ENCODE measurements at regions not wholly inside any gene's neighbourhood (a gene's known extent, or its start where the extent isn't known, plus 50 kb on each side); places are given as distances from the start of the nearest gene placed in this dataset.
"Not testable (repeated sequence)": the region's sequence is repeated elsewhere in the genome, so short reads cannot be mapped to it uniquely, and the experiment has no call there.

DNA sequence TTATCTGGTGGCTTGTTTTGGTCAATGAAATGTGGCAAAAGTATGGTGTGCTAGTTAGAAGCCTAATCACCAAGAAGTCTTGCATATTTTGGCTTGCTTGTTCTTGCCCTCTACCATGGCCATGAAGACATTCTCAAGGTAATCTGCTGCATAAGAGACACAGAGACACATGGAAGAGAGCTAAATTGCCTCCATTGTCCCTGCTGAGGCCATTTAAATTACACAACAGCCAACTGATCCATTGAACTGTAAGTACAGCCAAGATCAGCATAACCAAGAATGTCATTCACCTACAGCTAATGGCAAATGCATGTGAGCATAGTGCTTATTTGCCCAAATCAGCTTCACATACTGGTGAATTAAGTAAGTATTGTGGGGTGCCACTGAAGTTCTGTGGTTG, 603.8 kb downstream of the FRK start:
- no peak for DNase-seq (ENCODE audit: low read depth)

DNA sequence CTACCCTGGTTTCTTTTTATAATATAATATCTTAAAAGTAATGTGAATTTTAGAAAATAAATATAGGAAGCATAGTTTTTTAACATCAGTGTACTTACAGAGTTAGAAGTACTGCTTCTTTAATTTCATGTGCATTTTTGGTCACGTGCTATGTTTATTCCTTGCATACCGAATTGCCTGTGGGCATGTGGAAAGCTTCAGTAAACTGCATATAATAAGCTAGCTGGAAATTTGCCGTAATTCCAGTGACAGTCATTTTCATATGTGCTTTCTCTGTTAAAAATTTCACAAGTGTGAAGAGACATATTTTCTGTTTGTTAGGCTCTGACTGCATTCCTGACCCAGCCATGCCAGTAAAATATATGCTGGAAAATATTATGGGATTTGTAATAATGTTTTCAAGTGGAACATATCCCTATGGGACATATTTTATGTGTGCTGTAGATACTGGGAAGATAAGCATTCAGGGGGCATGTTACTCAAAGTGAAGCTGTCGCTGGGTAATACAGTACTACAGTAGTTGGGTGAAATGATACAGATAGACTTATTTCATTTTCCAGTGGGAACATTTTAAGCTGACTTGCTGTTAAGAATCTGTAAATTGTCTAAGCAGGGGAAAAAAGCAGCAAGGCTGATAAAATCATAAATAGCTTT, 616.7 kb downstream of the FRK start:
- no peak for DNase-seq (ENCODE audit: low read depth)

DNA sequence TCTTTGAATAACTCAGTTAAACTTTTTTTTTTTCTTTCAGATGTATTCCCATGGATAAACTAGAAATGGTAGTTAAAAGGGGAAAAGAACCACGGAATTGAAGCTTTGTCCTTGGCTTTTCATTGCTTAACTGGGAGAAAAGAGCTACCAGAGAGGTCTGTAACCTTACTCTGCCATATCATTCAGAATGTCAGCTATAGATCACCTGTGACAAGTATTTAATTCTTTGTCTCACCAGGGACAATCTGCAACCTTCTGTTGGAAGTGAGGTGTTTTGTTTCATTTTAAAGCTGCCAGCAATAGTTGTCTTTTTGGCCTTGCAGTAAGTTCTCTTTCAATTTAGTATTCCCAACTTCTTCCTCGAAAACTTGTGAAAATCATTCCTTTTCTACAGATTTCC, 618.4 kb downstream of the FRK start:
- no peak for DNase-seq (ENCODE audit: low read depth)

DNA sequence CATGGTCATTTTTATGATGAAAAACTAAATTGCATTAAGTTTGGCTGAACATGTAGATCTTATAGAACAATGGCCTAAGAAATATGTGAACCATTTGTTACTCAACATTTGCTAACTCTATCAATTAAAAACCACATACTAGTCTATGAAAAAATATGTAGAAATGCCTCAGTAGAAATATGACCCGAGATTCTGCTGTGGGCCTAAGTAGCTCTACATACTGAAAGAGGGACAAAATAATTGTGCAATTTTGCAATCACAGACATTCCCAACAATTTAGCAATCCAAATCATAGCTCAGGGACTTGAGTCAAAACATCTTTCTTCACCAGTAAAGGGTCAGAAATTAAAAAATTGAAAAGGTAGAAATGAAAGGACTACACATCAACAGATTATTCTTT, 619.0 kb downstream of the FRK start:
- DNase-seq (ENCODE audit: low read depth), result no peak

DNA sequence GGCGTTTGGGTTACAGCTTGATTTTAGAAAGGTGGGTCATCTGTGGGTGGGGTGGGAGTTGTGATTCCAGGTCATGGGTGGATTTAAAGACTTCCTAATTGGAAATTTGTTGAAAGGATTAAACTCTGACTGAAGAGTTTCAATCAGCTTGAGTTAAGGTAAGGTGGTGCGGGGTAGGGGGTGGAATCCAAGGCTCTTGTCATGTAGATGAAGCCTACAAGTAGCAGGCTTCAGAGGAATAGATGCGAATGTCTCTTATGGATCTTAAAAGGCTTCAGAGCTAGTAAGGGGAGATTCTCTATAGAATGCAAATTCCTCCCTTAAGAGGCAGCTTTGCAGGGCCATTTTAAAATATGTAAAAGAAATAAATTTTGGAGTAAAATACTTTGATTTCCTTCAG, 645.3 kb downstream of the FRK start:
- no peak for DNase-seq (ENCODE audit: low read depth)

DNA sequence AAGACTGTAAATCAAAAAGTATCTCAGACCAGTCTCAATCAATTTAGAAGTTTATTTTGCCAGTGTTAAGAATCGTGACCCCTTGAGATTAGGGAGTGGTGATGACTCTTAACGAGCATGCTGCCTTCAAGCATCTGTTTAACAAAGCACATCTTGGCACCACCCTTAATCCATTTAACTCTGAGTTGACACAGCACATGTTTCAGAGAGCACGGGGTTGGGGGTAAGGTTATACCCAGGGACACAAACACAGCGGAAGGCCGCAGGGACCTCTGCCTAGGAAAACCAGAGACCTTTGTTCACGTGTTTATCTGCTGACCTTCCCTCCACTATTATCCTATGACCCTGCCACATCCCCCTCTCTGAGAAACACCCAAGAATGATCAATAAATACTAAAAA, 645.8 kb downstream of the FRK start:
- DNase-seq (ENCODE audit: low read depth), result not testable (repeated sequence)

DNA sequence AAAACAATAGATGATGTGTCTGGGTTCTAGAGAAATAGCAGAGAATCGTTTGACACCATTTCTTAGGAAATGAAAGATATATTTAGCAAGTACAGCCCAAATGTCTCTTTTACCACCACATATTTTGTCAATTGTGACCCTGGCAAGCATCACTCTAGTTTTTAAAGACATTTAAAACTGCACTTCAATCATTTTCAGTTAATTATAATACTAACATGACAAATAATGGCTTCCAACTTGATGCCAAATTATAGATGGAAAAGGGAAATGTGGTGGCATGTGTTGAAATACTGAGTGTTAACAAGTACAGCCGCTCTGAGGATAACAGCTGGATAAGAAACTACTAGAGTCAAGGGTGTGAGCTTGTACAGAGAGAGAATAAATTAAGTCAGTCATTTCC, 648.9 kb downstream of the FRK start:
- DNase-seq (ENCODE audit: low read depth), result no peak

DNA sequence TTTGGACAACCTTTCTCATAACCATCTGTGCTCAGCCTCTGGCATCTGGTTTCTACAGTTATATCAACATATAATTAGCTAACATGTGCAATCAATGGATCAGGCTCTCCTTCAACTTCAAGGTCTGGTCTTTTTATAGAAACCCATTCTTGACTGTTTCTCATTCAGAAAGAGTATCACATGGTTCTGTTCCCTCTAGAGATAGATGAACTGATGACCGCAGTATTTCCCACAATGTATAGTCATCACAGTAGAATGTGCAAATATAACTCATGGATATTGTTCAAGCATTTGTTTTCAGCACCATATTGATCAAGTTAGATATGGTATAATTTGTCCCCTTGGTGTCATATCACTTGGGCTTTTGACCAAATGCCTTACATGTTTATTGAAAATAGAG, 656.2 kb downstream of the FRK start:
- peak; percentile 50 for DNase-seq (ENCODE audit: low read depth)

DNA sequence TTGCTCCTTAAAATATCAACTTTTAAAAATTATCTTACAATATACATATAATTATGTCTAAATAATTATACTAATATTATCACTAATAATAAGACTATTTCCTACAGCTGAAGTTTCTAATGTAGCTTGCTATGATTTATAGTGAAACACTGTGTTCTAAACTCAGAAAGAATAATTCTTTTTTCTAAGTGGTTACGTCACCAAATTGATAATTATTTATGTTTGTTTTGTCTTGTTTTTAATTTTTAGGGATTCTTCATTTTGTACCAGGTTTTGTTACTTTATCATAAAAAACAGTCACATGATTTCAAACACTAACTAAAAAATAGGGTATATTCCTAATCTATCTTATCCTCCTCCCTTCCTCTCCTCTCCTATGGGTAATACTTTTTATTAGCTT, 662.1 kb downstream of the FRK start:
- DNase-seq (ENCODE audit: low read depth), result no peak

DNA sequence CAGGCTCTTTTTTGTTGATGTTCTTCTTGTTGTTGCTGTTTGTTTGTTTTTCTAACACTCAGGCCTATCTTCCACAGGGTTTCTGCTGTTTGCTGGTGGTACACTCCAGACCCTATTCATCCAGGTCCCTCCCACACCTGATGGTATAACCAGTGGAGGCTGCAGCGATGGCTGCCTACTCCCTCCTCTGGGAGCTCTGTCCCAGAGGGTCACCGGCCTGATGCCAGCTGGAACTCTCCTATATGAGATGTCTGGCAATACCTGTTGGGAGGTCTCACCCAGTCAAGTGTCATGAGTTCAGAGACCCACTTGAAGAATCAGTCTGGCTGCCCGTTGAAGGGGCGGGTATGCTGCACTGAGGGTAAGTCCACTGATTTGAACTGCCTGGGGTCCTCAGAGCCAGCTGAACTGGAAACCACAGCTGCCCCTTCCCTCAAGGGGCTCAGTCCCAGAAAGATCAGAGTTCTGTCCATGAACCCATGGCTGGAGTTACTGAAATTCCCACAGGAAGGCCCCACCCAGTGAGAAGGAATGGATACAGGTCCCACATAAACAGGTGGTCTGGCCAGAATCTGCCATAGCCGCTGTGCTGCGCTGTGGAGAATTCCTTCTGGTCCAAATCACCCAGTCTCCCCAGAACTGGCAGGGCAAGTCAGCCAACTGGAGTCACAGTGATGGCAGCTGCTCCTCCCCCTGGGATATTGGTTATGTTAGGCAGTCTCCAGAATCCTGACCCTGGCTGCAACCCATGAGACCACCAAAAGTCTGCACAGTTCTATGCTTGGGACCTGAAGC, 664.4 kb downstream of the FRK start:
- no peak for DNase-seq (ENCODE audit: low read depth)

DNA sequence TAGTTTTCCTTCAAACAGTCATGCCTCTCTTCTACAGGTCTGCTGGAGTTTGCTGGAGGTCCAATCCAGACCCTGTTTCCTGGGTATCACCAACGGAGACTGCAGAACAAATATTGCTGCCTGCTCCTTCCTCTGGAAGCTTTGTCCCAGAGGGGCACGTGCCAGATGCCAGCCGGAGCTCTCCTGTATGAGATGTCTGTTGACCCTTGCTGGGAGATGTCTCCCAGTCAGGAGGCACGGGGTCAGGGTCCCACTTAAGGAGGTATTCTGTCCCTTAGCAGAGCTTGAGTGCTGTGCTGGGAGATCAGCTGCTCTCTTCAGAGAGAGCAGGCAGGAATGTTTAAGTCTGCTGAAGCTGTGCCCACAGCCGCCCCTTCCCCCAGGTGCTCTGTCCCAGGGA, 666.9 kb downstream of the FRK start:
- DNase-seq (ENCODE audit: low read depth), result no peak

DNA sequence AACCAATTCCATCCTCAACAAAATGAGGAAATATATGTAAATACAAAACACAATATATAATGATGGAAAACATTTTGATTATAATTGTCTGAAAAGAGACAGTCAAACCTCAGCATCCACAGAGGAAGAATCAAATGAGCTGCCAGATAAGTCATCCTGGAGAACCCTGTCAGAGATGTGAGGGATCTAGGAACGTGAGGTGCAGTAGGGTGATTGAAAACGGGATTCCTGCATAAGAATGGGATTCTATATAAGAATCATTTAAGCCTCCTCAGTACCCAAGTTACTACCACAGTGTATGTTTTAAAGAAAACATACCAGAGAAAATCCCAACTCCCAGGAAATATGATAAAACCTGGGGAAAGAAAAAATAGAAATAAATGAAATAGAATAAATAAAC, 690.5 kb downstream of the FRK start:
- no peak for DNase-seq (ENCODE audit: low read depth)

DNA sequence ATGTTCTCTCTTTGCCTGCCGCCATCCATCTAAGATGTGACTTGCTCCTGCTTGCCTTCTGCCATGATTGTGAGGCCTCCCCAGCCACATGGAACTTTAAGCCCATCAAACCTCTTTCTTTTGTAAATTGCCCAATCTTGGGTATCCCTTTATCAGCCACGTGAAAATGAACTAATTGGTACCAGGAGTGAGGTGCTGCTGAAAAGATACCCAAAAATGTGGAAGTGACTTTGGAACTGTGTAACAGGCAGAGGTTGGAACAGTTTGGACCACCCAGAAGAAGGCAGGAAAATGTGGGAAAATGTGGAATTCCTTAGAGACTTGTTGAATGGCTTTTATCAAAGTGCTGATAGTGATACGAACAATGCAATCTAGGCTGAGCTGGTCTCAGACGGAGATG, 694.9 kb downstream of the FRK start:
- no peak for DNase-seq (ENCODE audit: low read depth)

DNA sequence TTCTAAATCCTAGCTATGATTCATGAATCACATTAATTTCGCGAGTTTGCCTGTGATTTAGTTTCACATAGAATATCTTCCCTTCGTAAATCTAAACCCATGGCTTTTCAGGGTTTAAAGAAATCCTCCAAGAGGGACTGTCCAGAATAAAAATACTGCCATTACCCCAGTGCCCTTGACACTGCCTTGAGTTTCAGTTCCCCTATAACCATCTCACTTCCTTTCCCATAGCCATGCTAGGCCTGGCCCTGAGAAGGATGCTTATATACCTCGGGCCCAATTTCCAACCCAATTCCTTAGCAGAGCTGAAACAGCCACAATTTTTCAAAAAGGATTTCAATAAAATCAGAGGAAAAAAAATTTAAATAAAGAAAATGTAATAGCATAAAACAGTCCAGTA, 697.3 kb downstream of the FRK start:
- DNase-seq (ENCODE audit: low read depth), result no peak

DNA sequence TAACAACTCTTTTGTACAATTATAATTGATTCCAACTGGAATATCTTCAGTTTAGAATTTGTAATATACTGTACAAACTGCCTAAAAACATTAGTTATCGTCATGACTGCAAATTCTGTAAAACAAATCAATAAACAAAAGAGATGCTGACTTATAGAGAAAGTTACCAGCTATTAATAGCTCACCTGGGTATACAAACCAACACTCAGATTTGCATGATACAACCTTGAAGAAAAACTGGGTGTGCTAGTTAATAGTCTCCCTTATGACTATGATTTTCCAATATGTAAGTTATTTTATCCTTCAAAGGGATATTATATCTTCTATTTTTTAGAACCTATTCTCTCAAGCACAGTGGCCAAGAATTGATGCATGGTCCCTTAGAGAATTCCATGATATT, 698.5 kb downstream of the FRK start:
- DNase-seq (ENCODE audit: low read depth), result no peak

DNA sequence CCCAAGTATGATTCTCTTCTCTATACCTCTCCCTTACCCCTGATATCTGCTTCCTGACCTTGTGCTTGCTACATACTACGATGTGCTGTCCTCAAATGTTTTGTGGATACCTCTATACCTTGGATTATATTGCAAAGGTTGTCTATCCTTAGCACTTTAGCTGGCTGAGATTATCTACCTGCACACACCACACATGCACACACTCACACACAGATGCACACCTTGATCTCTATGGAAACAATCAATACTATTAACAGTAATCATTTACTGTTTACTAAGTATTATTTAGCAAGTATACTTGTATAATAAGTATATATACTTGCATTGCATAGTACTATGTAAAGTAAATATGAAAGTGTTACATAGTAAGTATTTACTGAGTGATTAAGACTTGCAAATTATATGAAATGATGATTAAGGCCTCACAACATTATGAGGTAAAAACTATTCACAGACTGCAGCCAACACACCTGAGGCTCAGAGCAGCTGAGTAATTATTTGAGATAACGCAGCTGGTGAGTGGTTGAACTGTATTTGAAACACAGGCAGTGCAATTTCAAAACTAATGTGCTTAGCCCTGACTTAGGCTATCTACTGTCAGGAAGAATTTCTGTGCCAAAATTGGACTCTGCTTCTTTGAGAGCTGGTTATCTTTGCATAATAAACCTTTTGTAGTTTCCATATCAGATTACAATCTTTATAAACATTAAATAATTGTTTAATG, 699.9 kb downstream of the FRK start:
- no peak for DNase-seq (ENCODE audit: low read depth)

DNA sequence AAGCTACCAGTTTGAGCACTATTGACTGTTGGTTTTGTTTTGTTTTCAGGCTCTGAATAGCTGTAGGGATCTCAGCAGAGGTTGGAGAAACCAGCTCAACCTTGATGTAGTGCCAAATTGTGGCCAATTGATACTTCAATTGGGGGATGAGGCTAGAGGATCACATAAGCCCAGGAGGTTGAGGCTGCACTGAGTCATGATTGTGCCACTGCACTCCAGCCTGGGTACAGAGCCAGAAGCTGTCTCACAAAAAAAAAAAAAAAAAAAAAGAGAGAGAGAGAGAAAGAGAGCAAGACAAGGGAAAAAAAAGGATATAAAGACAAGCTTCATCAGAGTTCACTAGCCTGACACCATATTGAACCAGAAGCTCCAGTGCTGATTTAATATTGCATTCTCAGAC, 702.1 kb downstream of the FRK start:
- DNase-seq (ENCODE audit: low read depth), result peak; percentile 76

DNA sequence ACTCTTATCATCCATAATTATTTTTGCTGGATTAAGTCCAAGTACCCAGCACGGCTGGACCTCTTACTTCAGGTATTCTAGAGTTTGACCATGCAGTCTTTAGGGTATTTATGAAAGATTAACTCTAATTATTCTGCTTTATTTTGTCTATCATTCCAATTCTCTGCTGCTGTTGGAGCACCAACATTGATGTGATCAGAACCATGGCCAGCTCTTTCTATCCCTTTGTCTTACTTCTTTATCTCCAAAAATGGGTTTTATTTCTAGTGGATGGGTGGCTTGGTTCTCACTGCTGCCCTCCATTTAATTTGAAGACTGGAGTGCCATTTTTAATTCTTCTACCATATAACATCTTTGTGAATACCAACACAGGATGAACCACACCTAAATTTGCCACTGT, 704.3 kb downstream of the FRK start:
- DNase-seq (ENCODE audit: low read depth), result no peak

DNA sequence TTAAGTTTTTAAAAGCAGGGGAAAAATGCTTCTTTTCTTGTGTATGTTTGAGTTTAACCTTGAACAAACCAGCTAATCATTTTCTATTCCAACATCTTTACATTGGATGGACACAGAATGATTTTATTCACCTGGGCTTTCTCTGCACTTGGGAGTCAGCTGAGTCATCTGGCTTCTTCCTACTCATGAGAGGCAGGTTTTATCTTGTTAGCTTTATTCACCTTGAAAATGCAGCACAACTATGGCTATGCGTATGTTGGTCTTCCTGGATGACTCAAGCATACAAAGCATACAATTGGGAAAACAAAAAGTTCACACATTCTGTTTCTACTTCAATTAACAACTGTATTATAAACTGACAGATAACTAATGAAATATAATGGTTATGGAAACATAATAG, 737.7 kb downstream of the FRK start:
- no peak for DNase-seq (ENCODE audit: low read depth)

DNA sequence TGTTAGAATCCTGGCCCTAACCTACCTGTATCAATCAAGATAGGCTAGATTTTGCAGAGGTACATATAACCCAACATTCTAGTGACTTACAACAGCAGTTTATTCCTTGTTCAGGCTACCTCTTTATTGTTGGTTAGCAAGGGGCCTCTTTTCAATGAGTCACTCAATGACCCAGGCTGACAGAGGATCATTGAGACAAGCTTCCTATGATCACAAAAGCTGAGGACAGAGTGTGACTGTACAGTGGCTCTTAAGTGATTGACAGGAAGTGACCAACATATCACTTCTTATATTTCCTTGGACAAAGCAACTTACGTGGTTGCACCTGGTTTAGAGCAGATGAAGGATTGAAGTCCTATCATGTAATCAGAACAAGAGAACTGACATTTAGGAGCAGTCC, 740.9 kb downstream of the FRK start:
- peak; percentile 49 for DNase-seq (ENCODE audit: low read depth)

DNA sequence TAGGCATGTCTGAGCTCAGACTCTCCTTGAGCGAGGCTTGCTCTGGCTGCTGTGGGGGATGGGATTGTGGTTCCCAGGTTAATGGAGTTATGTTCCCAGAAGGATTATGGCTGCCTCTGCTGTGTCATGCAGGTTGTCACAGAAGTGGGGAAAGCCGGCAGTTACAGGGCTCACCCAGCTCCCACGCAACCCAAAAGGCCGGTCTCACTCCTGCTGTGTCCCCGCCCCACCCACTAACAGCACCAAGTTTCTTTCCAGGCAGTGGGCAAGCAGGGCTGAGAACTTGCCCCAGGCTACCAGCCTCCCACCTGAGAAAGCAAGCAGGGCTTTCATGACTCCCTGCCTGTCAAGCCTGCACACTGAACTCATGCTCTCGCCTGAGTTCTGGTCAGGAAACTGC, 750.5 kb downstream of the FRK start:
- no peak for DNase-seq (ENCODE audit: low read depth)

DNA sequence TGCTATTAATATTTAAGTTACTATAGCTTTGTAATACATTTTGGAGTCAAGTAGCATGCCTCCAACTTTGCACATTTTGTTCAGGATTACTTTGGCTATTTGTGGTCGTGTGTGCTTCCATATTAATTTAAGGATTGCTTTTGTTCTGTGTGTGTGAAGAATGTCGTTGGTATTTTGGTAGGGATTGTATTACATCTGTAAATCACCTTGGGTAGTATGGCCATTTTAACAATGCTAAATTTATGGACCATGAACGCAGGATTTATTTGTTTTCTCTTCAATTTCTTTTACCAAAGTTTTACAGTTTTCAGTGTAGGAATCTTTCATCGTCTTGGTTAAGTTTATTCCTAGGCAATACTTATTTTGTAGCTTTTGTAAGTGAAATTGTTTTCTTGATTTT, 758.0 kb downstream of the FRK start:
- DNase-seq (ENCODE audit: low read depth), result no peak

DNA sequence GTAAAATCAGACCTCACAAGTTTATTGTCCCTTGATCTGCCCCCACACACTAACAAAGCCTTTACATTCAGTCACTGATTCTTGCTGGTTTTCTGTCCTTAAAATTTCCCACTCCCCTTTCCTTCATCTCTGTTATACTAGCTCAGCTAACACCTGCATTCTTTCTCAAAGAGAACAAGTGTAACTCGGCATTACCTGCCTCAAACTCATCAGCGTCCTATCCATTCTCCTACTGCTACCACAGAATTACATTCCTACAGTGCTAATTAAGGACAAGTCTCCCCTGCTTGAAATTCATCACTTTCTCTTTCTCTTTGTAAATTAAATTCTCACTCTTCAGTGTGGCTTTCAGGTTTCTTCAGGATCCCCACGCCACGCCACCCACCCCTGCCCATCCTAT, 773.2 kb downstream of the FRK start:
- DNase-seq (ENCODE audit: low read depth), result no peak

All from HT1080 (cell line).